Activated naive CD4-positive, alpha-beta T cell treated with anti-CD3 and anti-CD28 coated beads for 36 hours (primary cell): ENCODE measurements at regions not wholly inside any gene's neighbourhood (a gene's known extent, or its start where the extent isn't known, plus 50 kb on each side); places are given as distances from the start of the nearest gene placed in this dataset.

Experiments used
- CTCF ChIA-PET: fragments of 350-600 bp; sonication (Branson Sonifier 250); formaldehyde crosslinking; loops from one replicate; lab custom pipeline; 2021; ENCODE audit warnings: antibody characterized with exemption; lab: Charles Lee
- DNase-seq: peaks from one replicate; pipeline ENCODE4 v3.0.0-alpha.2; 2020
- H3K27ac Mint-ChIP-seq: one replicate; pipeline ENCODE4 v1.8.0; 2021; ENCODE audit warnings: mild to moderate bottlenecking, mixed read lengths
- H3K27me3 Mint-ChIP-seq: one replicate; pipeline ENCODE4 v1.8.0; 2021; ENCODE audit warnings: low read depth, mixed read lengths
- H3K36me3 Mint-ChIP-seq: one replicate; pipeline ENCODE4 v1.8.0; 2021; ENCODE audit warnings: low read depth, mixed read lengths
- H3K4me1 Mint-ChIP-seq: one replicate; pipeline ENCODE4 v1.8.0; 2021; ENCODE audit warnings: low read depth, mixed read lengths
- H3K4me3 Mint-ChIP-seq: one replicate; pipeline ENCODE4 v1.8.0; 2021; ENCODE audit warnings: mild to moderate bottlenecking, moderate library complexity, mixed read lengths
- H3K9me3 Mint-ChIP-seq: one replicate; pipeline ENCODE4 v1.8.0; 2021; ENCODE audit warnings: mixed read lengths
- intact Hi-C: fragments of 100-400 bp; cut with micrococcal nuclease; formaldehyde crosslinking; loops from one replicate; pipeline ENCODE4 v1.15.1; 2023

DNA sequence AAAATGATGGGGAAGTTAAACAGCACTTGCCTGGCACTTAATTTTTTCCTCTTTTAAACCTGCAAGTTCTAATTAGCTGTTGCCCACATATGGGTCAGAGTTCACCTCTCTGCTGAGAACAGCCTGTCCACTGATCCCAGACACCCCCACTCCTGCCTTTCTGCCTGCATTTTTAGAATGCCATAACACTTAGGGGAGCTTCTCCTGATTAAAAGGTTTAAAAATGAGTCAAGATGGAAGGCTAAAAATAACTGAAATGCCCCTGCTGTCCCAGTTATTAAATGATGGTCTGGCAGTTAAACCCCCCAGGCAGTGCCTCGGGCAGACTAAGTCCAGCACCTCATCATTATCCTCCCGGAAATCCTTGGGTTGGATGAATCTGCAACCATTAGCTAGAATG lies 913.6 kb upstream of the ARPP21 start:
- Mint-ChIP-seq H3K4me1 (no peaks in the 10 kb centered on the region), H3K36me3 (no peaks in the 10 kb centered on the region), H3K27ac (no peak overlapping the region), H3K27me3 (no peaks in the 10 kb centered on the region), H3K9me3 (peaks cover 4% of the 10 kb centered on the region), H3K4me3 (no peak overlapping the region)
- intact Hi-C loops, result no loop called here
- CTCF ChIA-PET, result no interaction called here
- no peak for DNase-seq

DNA sequence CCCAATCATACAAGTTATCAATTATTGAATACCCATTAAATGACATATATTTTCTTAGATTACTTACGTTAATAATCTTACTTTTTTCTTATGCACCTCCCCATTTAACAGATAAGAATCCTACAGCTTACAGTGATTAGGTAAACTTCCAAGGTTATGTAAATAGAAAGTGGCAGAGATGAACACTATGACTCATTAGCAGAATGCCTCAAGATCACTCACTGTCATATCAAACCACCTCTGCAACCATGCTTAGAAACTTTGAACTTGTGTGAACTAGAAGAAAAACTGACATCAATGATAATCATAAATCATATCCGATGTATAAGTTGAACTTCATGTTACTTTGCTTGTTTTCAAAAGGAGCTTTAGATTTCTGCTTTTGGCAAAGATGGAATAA lies 911.6 kb upstream of the ARPP21 start:
- no peak for DNase-seq
- Mint-ChIP-seq H3K9me3 (peaks cover 4% of the 10 kb centered on the region), H3K27me3 (no peaks in the 10 kb centered on the region), H3K4me1 (no peaks in the 10 kb centered on the region), H3K36me3 (no peaks in the 10 kb centered on the region), H3K4me3 (no peak overlapping the region), H3K27ac (no peak overlapping the region)
- intact Hi-C loops, result no loop called here
- CTCF ChIA-PET, result no interaction called here

DNA sequence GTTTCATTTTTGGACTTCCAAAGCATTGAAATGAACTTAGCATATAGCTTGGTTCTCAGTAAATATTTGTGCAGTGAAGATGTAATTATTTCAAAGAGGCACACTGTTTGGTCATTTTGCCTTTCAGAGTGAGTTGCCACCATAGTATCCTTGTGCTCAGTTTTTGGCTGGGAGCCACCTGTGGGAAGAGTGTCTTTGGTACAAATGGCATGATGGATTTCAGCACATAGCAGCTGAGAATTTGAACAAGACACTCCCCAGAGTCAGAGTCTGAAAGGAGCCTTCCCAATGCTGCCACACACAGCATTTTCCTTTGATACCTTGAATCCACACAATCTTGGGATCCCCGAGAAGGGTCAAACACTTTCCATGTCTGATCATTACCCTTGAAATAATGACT lies 897.2 kb upstream of the ARPP21 start:
- Mint-ChIP-seq H3K9me3 (peaks cover 2% of the 10 kb centered on the region), H3K27me3 (no peaks in the 10 kb centered on the region), H3K36me3 (no peaks in the 10 kb centered on the region), H3K4me3 (no peak overlapping the region), H3K4me1 (no peaks in the 10 kb centered on the region), H3K27ac (no peak overlapping the region)
- DNase-seq, result no peak
- CTCF ChIA-PET, result no interaction called here
- intact Hi-C loops, result no loop called here

DNA sequence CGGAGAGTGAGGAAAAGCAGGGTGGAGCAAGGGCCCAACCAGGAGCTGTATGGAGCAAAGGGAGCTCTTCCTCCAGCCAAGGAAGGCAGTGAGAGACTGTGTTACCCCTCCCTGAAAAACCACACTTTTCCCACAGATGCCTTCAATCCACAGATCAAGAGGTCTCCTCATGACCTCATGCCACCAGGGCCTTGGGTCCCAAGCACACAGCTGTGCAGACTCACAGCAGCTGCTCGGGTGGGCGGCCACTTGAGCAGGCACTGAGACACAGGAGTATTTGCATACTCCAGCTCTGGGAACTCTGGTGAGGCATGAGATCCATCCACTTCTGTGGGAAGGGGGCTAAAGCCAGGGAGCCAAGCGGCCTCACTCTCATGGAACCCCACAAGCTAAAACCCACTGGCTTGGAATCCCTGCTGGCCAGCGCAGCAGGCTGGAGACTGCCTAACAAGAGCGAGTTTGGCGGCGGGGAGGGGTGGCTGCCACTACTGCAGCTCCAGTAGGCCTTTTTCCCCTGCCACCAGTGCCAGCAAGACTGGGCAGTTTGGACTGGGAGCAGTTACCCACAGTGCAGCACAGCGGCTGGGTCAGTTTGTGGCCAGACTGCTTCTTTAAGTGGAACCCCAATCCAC lies 880.6 kb upstream of the ARPP21 start:
- no peak for DNase-seq
- Mint-ChIP-seq H3K4me1 (no peaks in the 10 kb centered on the region), H3K36me3 (no peaks in the 10 kb centered on the region), H3K27me3 (no peaks in the 10 kb centered on the region), H3K4me3 (no peak overlapping the region), H3K27ac (no peak overlapping the region), H3K9me3 (no peaks in the 10 kb centered on the region)
- CTCF ChIA-PET, result no interaction called here
- intact Hi-C loops, result no loop called here

DNA sequence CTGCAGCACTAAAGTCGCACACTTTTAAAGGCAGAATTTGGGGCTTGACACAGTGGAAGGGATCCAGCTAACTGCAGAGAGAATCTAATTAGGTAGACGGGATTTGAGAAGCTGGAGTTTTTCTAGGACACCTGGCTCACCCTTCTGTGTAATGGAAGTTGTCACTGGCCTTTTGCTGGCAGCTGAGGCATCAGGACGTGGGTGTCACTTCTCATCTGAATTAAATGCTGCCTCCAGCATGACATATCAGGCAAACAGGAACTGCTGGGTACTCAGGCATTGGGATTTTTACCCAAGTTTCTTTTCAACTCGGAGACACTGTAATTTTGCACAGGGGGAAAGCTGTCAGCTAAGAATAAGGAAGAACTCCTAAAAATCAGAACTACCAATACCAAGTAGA lies 861.9 kb upstream of the ARPP21 start:
- H3K4me1 Mint-ChIP-seq, result no peaks in the 10 kb centered on the region
- no peak for DNase-seq
- no peaks in the 10 kb centered on the region for H3K27me3 Mint-ChIP-seq
- intact Hi-C loops, result no loop called here
- CTCF ChIA-PET, result no interaction called here
- H3K27ac Mint-ChIP-seq, result no peak overlapping the region
- peaks cover 5% of the 10 kb centered on the region for H3K9me3 Mint-ChIP-seq
- no peak overlapping the region for H3K4me3 Mint-ChIP-seq
- H3K36me3 Mint-ChIP-seq, result no peaks in the 10 kb centered on the region

DNA sequence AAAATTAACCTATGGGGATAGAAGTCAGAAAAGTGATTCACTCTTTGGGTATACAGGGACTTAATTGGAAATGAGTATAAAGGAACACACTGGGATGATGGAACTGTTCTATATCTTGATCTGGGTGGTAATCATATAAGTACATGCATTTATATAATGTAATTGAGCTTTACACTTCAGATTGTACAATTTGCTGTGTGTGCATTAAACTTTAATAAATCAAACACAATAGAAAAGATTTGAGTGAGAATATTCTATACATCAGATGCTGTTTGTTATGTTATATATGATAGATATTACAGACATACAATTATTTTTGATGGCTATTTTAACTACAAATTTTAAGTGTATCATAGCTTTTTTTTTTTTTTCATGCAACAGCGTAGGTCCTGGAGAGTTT lies 860.2 kb upstream of the ARPP21 start:
- Mint-ChIP-seq H3K27ac (no peak overlapping the region), H3K36me3 (no peaks in the 10 kb centered on the region), H3K4me3 (no peak overlapping the region), H3K4me1 (no peaks in the 10 kb centered on the region), H3K27me3 (no peaks in the 10 kb centered on the region), H3K9me3 (peaks cover under 1% of the 10 kb centered on the region)
- DNase-seq, result no peak
- CTCF ChIA-PET, result no interaction called here
- intact Hi-C loops, result no loop called here

DNA sequence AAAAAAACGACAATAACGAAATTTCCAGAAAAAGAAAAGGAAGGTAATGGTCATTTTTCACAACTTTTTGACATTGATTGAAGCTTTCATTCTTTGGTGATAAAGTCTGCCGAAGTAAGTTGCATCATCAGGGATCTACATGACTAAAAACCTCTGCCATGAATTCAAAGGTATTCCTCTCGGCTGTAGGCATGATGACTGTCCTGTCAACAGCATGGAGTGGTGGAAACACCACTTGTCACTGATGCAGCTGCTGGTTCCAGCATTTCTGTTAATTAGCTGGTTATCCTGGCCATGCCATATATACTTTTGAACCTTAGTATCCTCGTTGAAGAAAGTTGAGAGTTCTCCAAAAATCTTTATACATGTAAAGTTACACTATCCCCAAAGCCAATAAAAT lies 859.0 kb upstream of the ARPP21 start:
- DNase-seq, result no peak
- H3K4me3 Mint-ChIP-seq, result no peak overlapping the region
- no peaks in the 10 kb centered on the region for H3K4me1 Mint-ChIP-seq
- H3K27me3 Mint-ChIP-seq, result no peaks in the 10 kb centered on the region
- H3K27ac Mint-ChIP-seq, result no peak overlapping the region
- H3K9me3 Mint-ChIP-seq, result no peaks in the 10 kb centered on the region
- CTCF ChIA-PET, result no interaction called here
- intact Hi-C loops, result no loop called here
- no peaks in the 10 kb centered on the region for H3K36me3 Mint-ChIP-seq

DNA sequence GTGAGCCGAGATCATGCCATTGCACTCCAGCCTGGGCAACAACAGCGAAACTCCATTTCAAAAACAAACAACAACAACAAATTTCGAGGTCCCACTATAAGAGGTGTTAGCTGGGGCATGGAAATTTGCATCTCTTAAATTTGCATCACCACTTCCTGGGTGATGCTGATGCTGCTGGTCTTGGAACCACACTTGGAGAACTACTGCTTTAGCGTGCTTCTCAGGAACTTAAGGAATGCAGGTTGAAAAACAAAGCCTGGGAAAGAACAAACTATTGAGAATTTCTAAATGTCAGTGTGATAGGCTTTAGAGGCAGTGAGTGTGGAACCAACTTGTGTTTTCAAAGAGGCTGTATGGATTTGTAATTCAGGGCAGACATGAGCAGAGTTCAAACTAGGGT lies 858.4 kb upstream of the ARPP21 start:
- Mint-ChIP-seq H3K27me3 (no peaks in the 10 kb centered on the region), H3K4me3 (no peak overlapping the region), H3K36me3 (no peaks in the 10 kb centered on the region), H3K27ac (no peak overlapping the region), H3K9me3 (no peaks in the 10 kb centered on the region), H3K4me1 (no peaks in the 10 kb centered on the region)
- CTCF ChIA-PET, result no interaction called here
- DNase-seq, result no peak
- intact Hi-C loops, result no loop called here

DNA sequence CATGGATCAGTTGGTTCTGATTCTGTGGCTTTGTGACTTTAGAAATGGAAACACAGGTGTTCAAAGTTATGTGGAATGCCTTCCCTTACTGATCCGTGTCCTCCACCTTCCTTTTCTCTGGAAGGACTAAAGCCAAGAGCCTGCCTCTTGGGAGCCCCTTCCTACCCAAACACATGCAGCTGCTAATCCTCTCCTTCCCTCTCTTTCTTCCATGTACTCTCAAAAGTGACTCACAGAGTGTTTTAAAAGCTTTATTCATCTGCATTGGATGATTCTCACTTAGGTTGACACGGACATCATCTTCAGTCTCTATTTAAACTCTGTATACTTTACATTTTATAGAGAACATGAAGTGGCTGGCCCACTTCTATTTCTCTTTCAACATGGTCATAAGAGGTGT lies 856.5 kb upstream of the ARPP21 start:
- Mint-ChIP-seq H3K9me3 (no peaks in the 10 kb centered on the region), H3K36me3 (no peaks in the 10 kb centered on the region), H3K27me3 (no peaks in the 10 kb centered on the region), H3K27ac (no peak overlapping the region), H3K4me1 (no peaks in the 10 kb centered on the region), H3K4me3 (no peak overlapping the region)
- intact Hi-C loops, result no loop called here
- DNase-seq, result no peak
- CTCF ChIA-PET, result no interaction called here

DNA sequence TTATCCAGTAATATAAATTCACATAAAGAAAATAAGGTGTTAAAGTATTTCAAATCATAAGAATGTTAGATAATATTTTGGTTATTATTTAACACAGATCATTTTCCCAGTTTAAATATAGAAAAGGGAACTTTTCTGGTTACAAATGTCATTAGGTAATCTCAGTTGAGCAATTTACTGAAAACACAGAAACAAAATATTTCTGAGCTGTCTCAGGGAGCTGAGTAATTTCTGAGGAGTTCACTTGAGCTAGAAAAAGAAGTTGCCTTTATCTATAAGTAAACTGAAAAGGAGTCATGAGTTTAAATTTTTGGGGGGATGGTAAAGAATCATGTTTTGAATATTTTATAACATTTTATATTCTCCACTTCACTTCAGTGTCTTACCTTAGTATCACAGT lies 855.4 kb upstream of the ARPP21 start:
- no peaks in the 10 kb centered on the region for H3K9me3 Mint-ChIP-seq
- no peaks in the 10 kb centered on the region for H3K36me3 Mint-ChIP-seq
- H3K4me3 Mint-ChIP-seq, result no peak overlapping the region
- intact Hi-C loops, result no loop called here
- H3K27me3 Mint-ChIP-seq, result no peaks in the 10 kb centered on the region
- CTCF ChIA-PET, result no interaction called here
- no peak overlapping the region for H3K27ac Mint-ChIP-seq
- no peaks in the 10 kb centered on the region for H3K4me1 Mint-ChIP-seq
- no peak for DNase-seq

DNA sequence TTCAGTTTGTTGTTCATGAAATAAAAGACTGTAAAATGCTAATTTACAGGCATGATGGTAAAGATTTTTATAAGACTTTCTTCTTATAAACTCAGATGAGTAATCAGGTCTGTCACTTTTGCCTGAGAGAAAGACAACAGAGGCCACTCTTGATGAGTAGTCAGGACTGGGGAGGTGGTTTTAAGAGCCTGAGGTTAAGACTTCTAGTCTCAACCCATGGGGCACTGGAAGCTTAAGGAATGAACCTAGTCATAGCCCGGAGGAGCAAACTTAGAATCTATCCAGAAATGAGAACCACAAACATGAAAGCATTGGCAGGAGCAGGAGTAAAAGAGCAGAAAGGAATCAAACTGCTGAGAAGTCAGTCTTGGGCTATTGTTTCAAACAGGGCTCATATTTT lies 846.3 kb upstream of the ARPP21 start:
- H3K27ac Mint-ChIP-seq, result no peak overlapping the region
- peaks cover 2% of the 10 kb centered on the region for H3K27me3 Mint-ChIP-seq
- H3K4me1 Mint-ChIP-seq, result no peaks in the 10 kb centered on the region
- CTCF ChIA-PET, result no interaction called here
- intact Hi-C loops, result no loop called here
- H3K36me3 Mint-ChIP-seq, result no peaks in the 10 kb centered on the region
- no peak overlapping the region for H3K4me3 Mint-ChIP-seq
- DNase-seq, result no peak
- no peaks in the 10 kb centered on the region for H3K9me3 Mint-ChIP-seq

DNA sequence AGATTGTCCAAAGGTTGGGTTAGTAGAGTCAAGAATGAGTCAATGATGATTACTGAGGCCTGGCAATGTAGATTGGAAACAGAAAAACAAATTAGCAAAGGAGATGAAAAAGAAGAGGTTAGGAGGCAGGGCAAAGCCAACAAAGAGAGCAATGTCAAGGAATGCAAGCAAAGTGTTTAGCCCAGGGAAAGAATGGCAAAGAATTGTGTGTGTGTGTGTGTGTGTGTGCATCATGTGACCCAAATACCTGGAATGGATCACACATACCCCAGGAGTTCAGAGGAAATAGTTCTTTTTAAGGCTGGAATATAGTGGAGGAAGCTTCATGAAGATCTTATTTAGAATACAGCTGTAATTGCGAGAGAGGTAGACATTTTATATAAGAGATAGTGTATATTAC lies 831.7 kb upstream of the ARPP21 start:
- Mint-ChIP-seq H3K4me3 (no peak overlapping the region), H3K36me3 (no peaks in the 10 kb centered on the region)
- CTCF ChIA-PET, result no interaction called here

DNA sequence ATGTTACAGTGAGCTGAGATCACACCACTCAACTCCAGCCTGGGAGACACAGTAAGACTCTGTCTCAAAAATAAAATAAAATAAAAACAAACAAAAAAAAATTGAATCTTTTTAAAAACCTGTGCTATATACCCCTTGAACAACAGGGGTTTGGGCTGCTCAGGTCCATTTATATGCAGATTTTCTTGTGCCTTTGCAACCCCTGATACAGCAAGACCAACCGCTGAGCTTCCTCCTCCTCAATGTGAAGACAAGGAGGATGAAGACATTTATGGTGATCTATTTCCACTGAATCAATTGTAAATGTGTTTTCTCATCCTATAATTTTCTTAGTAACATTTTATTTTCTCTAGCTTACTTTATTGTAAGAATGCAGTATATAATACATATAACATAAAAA lies 831.0 kb upstream of the ARPP21 start:
- Mint-ChIP-seq H3K9me3 (no peaks in the 10 kb centered on the region), H3K4me3 (no peak overlapping the region), H3K36me3 (no peaks in the 10 kb centered on the region), H3K4me1 (no peaks in the 10 kb centered on the region), H3K27ac (no peak overlapping the region), H3K27me3 (no peaks in the 10 kb centered on the region)
- CTCF ChIA-PET, result no interaction called here
- intact Hi-C loops, result no loop called here
- DNase-seq, result no peak

More for the DNA sequence above, 831.7 kb upstream of the ARPP21 start:
- no peak for DNase-seq
- no peak overlapping the region for H3K27ac Mint-ChIP-seq
- no peaks in the 10 kb centered on the region for H3K27me3 Mint-ChIP-seq
- no peaks in the 10 kb centered on the region for H3K4me1 Mint-ChIP-seq
- no peaks in the 10 kb centered on the region for H3K9me3 Mint-ChIP-seq
- intact Hi-C loops, result no loop called here

DNA sequence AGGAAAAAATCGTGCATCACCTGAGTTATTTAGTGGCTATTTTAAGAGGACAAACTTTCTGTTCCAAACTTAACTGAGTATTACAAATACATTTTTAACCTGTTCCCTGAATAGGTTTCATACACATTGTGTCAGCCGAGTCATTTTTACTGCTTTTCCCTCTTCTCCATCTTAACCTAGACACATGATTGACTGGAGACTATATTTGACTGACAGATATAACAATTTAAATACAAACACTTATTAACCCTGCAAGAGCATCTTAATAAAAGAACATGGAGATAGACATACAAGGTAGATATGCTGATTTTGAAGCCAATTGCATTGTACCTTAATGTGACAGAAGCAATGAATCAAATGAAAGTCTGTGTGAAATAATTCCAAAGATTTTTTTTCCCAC lies 810.5 kb upstream of the ARPP21 start:
- no peak for DNase-seq
- Mint-ChIP-seq H3K36me3 (no peaks in the 10 kb centered on the region), H3K4me1 (no peaks in the 10 kb centered on the region), H3K27me3 (no peaks in the 10 kb centered on the region), H3K9me3 (no peaks in the 10 kb centered on the region), H3K4me3 (no peak overlapping the region), H3K27ac (no peak overlapping the region)
- intact Hi-C loops, result no loop called here
- CTCF ChIA-PET, result interaction anchor here (0.6 kb wide), 1 partner anchor 28 kb away, joined by 3 read pairs; no protein-coding TSS in a partner anchor
